Left lung (tissue), 4 donors: ENCODE measurements at regions not wholly inside any gene's neighbourhood (a gene's known extent, or its start where the extent isn't known, plus 50 kb on each side); places are given as distances from the start of the nearest gene placed in this dataset.

ENCODE experiments used
- ATAC-seq: fragments of 200-7000 bp; cut with Tn5 transposase; one replicate; pipeline ENCODE4 v1.9.1; 2020; ENCODE audit warnings: moderate library complexity
- DNase-seq, 4 donors: peaks; one replicate each; pipeline ENCODE4 v3.0.0-alpha.2; 2013 to 2020
- H3K27ac ChIP-seq, 2 donors: fragments of 200-600 bp; sonication (generic) in 1 of 2; one replicate each; pipeline versions ENCODE4 v1.5.0 to v1.8.0; 2020 to 2021
- H3K27me3 ChIP-seq, 2 donors: fragments of 200-600 bp; sonication (generic) in 1 of 2; one replicate each; pipeline versions ENCODE4 v1.5.0 to v1.8.0; 2020 to 2021
- H3K36me3 ChIP-seq, 2 donors: fragments of 200-600 bp; sonication (generic) in 1 of 2; one replicate each; pipeline versions ENCODE4 v1.5.0 to v1.8.0; 2020 to 2021
- H3K4me1 ChIP-seq, 2 donors: fragments of 200-600 bp; one replicate each; pipeline ENCODE4 v1.8.0; 2021
- H3K4me3 ChIP-seq, 2 donors: fragments of 200-600 bp; sonication (generic) in 1 of 2; one replicate each; pipeline versions ENCODE4 v1.5.0 to v1.8.0; 2020 to 2021; ENCODE audit warnings: mild to moderate bottlenecking in 1 of 2
- H3K9me3 ChIP-seq, 2 donors: fragments of 200-600 bp; sonication (generic) in 1 of 2; one replicate each; pipeline versions ENCODE4 v1.5.0 to v1.8.0; 2020 to 2021
- CTCF ChIP-seq, 2 donors: fragments of 200-600 bp; sonication (generic) in 1 of 2; IDR thresholded peaks; one replicate each; pipeline versions ENCODE4 v1.5.0 to v1.8.0; 2021; ENCODE audit warnings: antibody characterized with exemption in 2 of 2
- intact Hi-C, 2 donors: fragments of 100-400 bp; cut with DNase I; formaldehyde crosslinking; loops; one replicate each; pipeline versions ENCODE4 v1.11.2 to v1.14.2; 2022
- donor health status: DM: no; HTN: yes; CAD: no.
- donor health status: DM: no; HTN: no; CAD: no.

DNA sequence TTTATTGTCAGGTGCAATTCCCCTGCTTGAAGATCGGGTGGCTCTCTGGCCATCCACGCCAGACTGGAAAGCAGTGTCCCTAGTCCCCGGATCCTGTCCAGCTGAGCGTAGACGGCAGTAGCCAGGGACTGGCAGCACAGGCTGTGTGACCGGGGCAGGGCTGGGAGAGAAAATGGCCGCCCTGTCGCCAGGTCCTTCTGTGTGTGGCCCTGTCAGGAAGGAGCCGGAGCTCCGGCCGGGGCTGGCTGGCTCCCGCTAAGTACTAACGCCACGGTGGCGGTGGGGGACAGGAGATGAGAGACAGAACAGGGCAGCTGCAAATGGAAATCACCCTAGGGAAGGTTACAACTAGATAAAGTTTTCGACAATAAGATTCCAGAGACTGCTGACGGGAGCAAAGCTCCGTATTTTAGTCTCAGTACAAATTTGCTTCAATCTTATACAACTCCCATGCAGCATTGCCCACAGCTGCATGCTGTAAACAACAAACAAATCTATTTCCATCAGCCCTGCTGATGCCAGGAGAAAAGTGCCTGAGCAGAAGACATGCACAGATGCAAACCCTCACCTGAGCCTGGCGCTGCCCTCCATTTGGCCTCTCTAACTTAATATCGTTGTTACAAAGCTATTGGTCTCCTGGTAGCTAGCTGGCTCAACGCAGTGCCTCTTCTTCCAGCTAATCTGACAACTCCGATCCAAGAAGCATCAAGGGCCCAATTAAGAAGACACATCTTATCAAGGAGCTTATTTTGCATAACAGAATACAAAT is 253.0 kb downstream of the TSHZ3 start:
- Histone ChIP-seq H3K4me1 (no peaks in the 10 kb centered on the region), H3K27ac (no peak overlapping the region), H3K36me3 (no peaks in the 10 kb centered on the region), H3K9me3 (no peaks in the 10 kb centered on the region), H3K27me3 (no peaks in the 10 kb centered on the region), H3K4me3 (no peak overlapping the region)
- TF ChIP-seq CTCF (IDR thresholded peaks at IDR 0.05) = no peak
- DNase-seq = peak in 1 of 4 donors; percentile 76
- ATAC-seq = no peak
- intact Hi-C loops = no loop called here

DNA sequence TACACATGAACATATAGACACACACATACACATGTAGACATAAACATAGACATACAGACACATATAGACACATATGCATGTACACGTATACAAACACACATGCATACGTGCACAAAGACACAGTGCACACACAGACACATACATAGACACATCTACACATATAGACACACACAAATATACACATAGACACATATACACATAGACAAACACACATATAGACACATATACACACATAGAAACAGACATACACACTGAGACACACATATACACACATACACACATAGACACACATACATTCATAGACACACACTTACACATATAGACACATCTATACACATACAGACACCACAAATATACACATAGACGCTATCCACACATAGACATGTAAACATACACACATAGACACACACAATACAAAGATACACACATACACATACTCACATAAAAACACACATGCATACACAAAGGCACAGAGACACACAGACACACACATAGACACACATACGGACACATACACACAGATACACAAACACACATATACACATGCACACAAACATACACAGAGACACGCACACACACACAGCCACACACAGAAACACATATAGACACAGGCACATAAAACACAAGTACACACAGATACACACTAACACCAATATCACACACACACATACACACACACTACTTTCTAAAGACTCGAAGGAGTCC is 254.0 kb downstream of the TSHZ3 start:
- Histone ChIP-seq H3K27me3 (no peaks in the 10 kb centered on the region), H3K27ac (no peak overlapping the region), H3K4me3 (no peak overlapping the region), H3K4me1 (no peaks in the 10 kb centered on the region), H3K9me3 (no peaks in the 10 kb centered on the region), H3K36me3 (no peaks in the 10 kb centered on the region)
- no peak for ATAC-seq
- no peak for DNase-seq
- no peak for TF ChIP-seq CTCF (IDR thresholded peaks at IDR 0.05)
- intact Hi-C loops = no loop called here

DNA sequence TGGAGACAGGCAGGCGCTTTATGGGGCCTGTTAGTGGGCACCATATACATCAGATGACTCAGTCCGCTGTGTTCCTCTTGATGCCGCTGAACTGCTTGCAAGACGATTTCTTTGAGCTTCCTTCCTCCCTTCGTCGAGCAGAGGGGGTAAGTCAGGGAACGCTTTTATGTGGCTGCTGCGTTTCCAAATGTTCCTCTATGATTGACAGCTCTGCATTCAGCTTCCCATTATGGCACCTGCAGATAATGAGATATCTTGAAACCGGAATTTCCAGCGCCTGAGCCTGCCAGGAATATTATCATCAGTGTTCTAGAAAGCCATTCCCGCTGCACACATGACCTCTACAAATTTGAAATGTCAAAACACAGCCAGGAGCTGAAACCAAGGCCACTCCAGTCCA is 257.0 kb downstream of the TSHZ3 start:
- no peak overlapping the region for H3K27ac ChIP-seq
- no peak overlapping the region for H3K4me3 ChIP-seq
- no peak for TF ChIP-seq CTCF (IDR thresholded peaks at IDR 0.05)
- intact Hi-C loops = no loop called here
- H3K36me3 ChIP-seq = no peaks in the 10 kb centered on the region
- peaks cover 0 to 3% of the 10 kb centered on the region in 2 donors for H3K4me1 ChIP-seq
- DNase-seq (no peak), ATAC-seq (peak; percentile 14)
- H3K27me3 ChIP-seq = no peaks in the 10 kb centered on the region
- H3K9me3 ChIP-seq = no peaks in the 10 kb centered on the region

DNA sequence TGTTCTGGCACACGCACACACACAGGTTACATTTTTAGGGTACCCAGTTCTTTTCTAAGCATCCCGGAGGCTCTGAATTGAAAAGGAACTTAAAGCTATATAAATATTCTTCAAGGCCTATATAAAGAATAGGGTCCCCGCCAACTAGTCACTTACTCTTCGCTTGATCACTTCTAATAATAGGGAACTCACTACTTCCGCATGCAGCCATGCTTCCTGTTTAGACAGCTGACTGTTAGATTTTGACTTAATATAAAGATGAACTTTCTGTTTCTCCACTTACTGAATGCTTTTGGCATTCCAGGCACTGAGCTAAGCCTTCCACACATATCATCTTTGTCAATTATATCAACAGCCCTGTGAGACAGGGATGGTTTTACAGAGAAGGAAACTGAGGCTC is 259.6 kb downstream of the TSHZ3 start:
- Histone ChIP-seq H3K36me3 (no peaks in the 10 kb centered on the region), H3K27me3 (no peaks in the 10 kb centered on the region), H3K27ac (no peak overlapping the region), H3K4me1 (peaks cover 0 to 3% of the 10 kb centered on the region in 2 donors), H3K9me3 (no peaks in the 10 kb centered on the region), H3K4me3 (no peak overlapping the region)
- ATAC-seq (no peak), DNase-seq (no peak)
- intact Hi-C loops = no loop called here
- no peak for TF ChIP-seq CTCF (IDR thresholded peaks at IDR 0.05)

GRCh38 chr19:31085125-31085524 is 264.1 kb downstream of the TSHZ3 start:
- ATAC-seq = no peak
- H3K4me3 ChIP-seq = no peak overlapping the region
- H3K27ac ChIP-seq = no peak overlapping the region
- no peak for DNase-seq
- peaks cover 0 to 3% of the 10 kb centered on the region in 2 donors for H3K4me1 ChIP-seq
- H3K9me3 ChIP-seq = no peaks in the 10 kb centered on the region
- TF ChIP-seq CTCF (IDR thresholded peaks at IDR 0.05) = no peak
- no peaks in the 10 kb centered on the region for H3K36me3 ChIP-seq
- intact Hi-C loops = no loop called here
- no peaks in the 10 kb centered on the region for H3K27me3 ChIP-seq
